Suppressor macrophage treated with lipopolysaccharide for 1 hour (primary cell): ENCODE measurements at regions not wholly inside any gene's neighbourhood (a gene's known extent, or its start where the extent isn't known, plus 50 kb on each side); places are given as distances from the start of the nearest gene placed in this dataset.
"Not testable (repeated sequence)": the region's sequence is repeated elsewhere in the genome, so short reads cannot be mapped to it uniquely, and the experiment has no call there.

ENCODE experiments used
- DNase-seq, 3 donors: peaks; one replicate each; pipeline ENCODE4 v3.0.0-alpha.2; 2020 to 2022

DNA sequence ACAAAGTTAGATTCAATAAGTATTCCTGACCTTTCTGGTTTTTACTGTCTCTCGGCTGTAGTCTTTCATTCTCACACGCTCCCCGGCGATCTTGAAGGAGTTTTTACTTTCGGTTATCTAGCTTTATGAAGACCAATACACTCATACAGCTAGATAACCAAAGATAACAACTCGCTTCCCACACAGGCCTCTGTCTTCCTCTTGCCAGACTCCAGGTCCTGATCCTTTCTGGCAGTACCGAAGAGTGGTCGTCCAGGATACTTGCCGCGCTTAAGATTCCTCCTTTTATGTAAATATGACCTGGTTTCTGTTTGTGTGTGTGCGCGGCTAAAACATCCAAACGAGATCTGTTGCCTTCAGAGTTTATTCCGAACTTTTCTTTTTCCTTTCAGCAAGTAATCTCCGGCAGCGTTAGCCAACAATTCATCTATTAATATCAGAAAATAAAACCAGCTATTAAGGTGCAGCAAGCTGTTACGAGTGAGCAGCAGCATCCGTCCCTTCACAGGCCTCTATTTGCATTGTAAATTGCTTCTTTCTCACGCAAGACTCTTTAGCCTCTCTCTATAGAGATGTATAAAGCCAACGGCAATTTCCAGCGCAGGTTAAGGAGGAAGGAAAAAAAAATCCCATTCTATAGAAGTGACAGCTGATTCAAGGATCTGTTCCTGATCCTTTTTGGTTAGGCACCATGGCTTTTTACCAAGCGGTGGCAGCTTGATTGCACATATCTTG is 216.1 kb downstream of the MEF2C start:
- no peak for DNase-seq

DNA sequence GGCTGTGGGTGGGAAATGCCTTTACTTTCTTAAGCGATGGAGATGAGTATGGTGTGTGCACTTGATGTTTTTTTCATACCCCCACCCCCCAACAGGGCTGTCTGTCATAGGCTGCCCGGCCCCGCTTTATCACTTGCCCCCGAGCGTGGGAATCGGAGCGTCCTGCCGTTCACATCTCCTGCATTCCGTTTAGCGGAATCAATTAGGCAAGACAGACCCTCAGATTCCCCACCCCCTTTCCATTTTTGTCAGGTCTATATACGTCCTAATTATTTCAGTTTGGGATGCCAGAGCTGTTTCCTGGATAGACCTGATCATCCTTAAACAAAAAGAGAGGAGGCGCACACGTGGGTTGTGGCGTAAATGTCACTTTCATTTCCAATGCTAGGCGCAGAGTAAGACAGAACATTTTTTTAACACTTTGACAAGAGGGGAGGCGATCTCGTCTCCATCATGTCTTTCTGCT is 217.2 kb downstream of the MEF2C start:
- DNase-seq, result no peak

GRCh38 chr5:88664645-88665044 is 218.3 kb downstream of the MEF2C start:
- no peak for DNase-seq

DNA sequence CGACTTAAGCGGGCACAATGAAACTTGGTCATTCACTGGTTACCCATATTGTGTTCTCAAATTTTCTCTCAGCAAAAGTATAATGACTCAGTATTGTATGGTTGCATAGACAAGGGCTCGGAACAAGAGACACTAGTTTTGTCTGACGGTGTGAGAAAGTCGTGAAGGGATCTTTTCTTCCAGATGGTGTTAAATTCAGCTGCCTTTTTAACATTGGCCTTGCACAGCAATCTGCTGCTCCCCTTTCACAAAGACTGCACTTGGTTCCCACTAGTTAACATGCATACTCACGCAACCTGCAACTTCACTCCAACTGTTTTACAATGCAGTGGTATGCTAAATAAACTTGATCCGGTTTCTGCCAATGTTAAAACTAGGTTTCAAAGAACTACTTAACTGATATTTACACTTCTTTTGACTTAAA is 219.2 kb downstream of the MEF2C start:
- no peak for DNase-seq

- no peak for DNase-seq
Observed at GRCh38 chr5:88662846-88663245, 220.1 kb downstream of the MEF2C start.

GRCh38 chr5:88661806-88662207 is 221.2 kb downstream of the MEF2C start:
- DNase-seq, result no peak

DNA sequence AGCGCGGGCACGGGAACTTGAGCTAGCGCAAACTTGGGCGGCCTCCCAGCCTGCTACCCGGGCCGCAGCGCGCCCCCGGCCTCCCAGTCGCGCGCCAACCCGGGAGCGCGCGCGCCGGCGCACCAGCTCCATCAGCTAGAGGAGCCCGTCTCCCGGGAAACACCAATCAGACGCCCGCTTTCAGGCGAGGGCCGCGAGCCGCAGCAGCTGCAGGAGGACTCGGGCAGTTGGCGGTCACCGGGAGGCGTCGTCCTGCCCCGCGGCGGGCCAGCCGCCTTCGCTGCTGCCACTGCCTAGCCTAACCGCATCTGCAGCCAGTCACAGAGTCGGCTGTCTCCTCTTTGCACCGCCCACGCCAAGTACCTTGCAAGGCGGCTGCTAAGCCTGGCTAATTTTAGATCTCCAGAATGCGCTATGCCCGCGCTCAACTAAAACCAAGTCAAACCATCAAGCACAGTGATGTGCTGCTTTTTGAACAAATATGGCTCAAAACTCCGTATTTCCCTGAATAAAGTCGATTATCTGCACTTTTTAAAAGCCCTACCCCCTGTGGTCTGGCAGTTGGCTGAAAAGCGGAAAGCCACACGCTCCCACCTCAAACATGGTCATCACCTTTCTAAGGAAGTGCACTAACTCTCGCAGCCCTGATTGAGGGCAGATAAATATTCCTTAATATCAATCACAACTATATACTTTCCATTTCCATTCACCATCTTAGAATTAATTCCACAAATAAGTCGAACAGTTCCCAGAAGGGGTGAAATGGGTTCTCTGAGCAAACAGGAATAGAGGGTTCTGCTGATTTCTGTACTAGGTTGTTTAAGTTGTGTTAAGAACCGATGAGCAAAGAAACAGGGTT is 221.8 kb downstream of the MEF2C start:
- peak in 2 of 3 donors; percentile 41 to 62 for DNase-seq

- DNase-seq, result peak; percentile 72 to 74 (median 72)
Observed at GRCh38 chr5:88660264-88660946, 222.6 kb downstream of the MEF2C start.

- no peak for DNase-seq
Observed at GRCh38 chr5:88659529-88660263, 223.3 kb downstream of the MEF2C start.

GRCh38 chr5:88658886-88659285 is 224.1 kb downstream of the MEF2C start:
- no peak for DNase-seq

DNA sequence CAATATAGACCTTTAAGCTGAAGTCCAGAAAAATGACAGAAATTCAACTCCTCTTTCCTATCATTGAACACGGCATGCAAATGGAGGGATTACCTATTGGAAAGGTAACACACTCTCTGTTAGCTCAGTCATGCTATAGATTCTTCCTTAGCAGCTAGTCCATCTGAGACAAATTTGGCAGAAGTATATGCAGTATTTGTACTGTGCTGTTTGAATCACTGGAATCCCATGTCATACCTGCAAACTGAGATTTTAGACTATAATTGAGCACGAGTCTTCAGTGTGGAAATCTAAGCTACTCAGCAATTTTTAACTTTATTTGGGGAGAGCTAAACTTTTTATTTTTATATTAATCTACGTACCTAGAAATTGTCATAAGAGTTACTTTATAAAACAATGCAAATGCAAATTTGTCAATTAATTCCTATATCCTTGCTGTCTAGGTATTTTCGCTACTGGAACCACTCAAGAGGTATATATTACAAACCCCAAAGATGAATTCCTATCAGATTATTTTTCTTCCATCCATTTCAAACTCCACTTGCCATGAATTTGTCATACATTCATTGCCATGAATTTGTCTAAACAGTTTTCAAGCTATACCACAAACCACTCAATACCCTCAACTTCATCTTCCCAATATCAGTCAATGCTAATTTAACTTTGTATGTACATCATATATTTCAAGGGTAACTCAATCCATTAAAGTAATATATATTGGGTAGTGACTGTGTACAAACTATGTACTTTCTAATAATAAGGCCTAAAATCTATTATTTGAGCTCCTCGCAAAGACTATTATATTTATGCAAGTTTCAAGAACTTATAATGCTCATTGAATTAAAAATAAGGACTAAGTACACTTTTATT is 224.8 kb downstream of the MEF2C start:
- DNase-seq, result no peak

- DNase-seq, result no peak
Observed at GRCh38 chr5:88657136-88657535, 225.8 kb downstream of the MEF2C start.

- DNase-seq, result no peak
Observed at GRCh38 chr5:88656221-88656950, 226.6 kb downstream of the MEF2C start.

DNA sequence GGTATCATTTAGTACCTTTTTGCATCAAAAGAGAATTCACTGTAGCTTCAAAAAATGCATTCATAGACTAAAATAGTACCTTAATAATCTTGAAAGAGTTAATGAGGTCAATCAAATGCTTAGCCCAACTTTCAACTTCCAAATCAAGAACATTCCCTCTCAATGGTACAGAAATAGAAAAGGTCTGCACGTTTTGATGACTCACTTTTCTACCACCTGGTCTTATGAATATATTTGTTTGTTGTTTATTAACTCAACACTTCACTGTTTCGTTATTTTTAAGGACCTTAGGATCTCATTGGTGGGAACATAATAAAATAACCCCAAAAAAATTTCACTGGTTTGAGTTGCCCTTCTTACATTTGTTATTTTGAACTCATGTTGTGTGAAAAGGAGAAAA is 229.5 kb downstream of the MEF2C start:
- DNase-seq, result no peak

DNA sequence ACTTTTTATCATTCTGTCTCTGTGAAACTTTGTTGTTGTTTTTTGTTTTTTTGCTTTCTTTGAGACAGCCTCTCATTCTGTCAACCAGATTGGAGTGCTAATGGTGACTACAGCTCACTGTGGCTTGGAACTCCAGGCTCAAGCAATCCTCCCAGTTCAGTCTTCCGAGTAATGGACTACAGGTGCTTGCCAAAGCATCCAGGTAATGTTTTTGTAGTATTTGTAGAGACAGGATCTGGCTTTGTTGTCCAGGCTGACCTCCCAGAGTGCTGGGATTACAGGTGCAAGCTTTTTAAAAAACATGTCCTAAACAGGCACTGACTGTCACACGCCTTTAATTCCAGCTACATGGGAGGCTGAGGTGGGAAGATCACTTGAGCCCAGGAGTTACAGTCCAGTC is 235.1 kb downstream of the MEF2C start:
- DNase-seq, result no peak

DNA sequence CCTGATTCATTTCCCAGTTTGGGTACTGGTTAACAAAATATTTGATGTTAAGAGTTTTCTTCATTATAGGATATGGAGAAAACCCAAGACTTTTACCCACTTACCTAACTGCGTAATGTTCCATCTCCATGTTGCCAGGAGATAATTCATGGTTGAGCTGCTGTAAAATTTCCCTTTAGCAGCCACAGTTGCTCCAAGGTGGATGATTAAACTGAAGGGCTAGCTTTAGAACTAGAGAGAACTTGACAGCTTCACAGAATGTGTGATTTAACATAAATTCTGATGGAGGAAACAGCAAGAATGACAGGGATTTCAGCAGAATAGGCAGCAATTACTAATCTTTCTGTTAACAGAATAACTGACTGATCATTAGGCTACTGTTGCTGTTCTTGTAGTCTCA is 236.1 kb downstream of the MEF2C start:
- no peak for DNase-seq

GRCh38 chr5:88644676-88645075 is 238.3 kb downstream of the MEF2C start:
- DNase-seq, result no peak

- DNase-seq, result no peak
Observed at GRCh38 chr5:88643315-88643714, 239.7 kb downstream of the MEF2C start.

GRCh38 chr5:88634014-88634413 is 249.0 kb downstream of the MEF2C start:
- DNase-seq, result no peak

DNA sequence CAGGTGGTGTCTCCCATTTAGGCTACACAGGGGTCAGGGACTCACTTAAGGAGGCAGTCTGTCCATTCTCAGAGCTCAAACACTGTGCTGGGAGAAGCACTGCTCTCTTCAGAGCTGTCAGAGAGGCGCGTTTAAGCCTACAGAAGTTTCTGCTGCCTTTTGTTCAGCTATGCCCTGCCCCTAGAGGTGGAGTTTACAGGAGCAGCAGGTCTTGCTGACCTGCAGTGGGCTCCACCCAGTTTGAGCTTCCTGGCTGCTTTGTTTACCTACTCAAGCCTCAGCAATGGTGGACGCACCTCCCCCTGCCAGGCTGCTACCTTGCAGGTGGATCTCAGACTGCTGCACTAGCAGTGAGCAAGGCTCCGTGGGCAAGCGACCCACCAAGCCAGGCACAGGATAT is 260.1 kb downstream of the MEF2C start:
- DNase-seq, result not testable (repeated sequence)

- not testable (repeated sequence) for DNase-seq
Observed at GRCh38 chr5:88615767-88616166, 267.2 kb downstream of the MEF2C start.
